ENCODE measurements at regions not wholly inside any gene's neighbourhood (a gene's known extent, or its start where the extent isn't known, plus 50 kb on each side); places are given as distances from the start of the nearest gene placed in this dataset.

DNA sequence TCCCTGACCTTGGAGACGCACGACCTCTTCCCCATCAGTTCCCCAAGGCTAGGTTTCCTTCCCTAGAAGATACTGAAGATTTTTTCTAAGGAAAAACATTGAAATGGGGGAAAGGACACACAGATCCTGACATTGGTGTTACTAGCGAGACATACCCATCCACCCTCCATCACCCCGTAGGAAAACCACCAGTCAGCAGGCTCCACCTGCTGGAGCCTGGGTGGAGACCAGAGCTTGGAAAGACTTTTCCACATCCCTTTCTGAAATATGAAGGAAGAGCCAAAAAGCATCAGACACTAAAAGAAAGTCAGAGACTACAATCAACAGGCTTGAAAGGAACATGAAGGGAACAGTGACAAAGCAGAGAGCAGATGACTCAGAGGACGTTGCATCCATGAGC is 638.0 kb downstream of the IRX1 start:
- Mint-ChIP-seq H3K9me3 (ENCODE audit: low read depth, unreplicated experiment) (peaks cover 10% of the 10 kb centered on the region), H3K4me3 (ENCODE audit: low read depth, unreplicated experiment) (no peak overlapping the region), H3K4me1 (ENCODE audit: low read depth, unreplicated experiment) (no peaks in the 10 kb centered on the region), H3K36me3 (ENCODE audit: insufficient read depth, unreplicated experiment) (no peaks in the 10 kb centered on the region), H3K27ac (ENCODE audit: unreplicated experiment) (no peak overlapping the region), H3K27me3 (ENCODE audit: unreplicated experiment) (no peaks in the 10 kb centered on the region)
- BruUV-seq (replicated peaks), result no TSS peak
- intact Hi-C loops (cut with micrococcal nuclease; ENCODE audit: unreplicated experiment), result no loop called here
- DNase-seq, result no peak
- CTCF ChIA-PET, result no interaction called here
- TF ChIP-seq, protein P1, sequence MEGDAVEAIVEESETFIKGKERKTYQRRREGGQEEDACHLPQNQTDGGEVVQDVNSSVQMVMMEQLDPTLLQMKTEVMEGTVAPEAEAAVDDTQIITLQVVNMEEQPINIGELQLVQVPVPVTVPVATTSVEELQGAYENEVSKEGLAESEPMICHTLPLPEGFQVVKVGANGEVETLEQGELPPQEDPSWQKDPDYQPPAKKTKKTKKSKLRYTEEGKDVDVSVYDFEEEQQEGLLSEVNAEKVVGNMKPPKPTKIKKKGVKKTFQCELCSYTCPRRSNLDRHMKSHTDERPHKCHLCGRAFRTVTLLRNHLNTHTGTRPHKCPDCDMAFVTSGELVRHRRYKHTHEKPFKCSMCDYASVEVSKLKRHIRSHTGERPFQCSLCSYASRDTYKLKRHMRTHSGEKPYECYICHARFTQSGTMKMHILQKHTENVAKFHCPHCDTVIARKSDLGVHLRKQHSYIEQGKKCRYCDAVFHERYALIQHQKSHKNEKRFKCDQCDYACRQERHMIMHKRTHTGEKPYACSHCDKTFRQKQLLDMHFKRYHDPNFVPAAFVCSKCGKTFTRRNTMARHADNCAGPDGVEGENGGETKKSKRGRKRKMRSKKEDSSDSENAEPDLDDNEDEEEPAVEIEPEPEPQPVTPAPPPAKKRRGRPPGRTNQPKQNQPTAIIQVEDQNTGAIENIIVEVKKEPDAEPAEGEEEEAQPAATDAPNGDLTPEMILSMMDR (IDR thresholded peaks at IDR 0.05; ENCODE audit: unreplicated experiment), result no peak

GRCh38 chr5:4243479-4244264 is 648.0 kb downstream of the IRX1 start:
- H3K27me3 Mint-ChIP-seq (ENCODE audit: unreplicated experiment), result no peaks in the 10 kb centered on the region
- intact Hi-C loops (cut with micrococcal nuclease; ENCODE audit: unreplicated experiment), result no loop called here
- H3K27ac Mint-ChIP-seq (ENCODE audit: unreplicated experiment), result no peak overlapping the region
- TF ChIP-seq, protein P1 (IDR thresholded peaks at IDR 0.05; ENCODE audit: unreplicated experiment), result no peak
- BruUV-seq (replicated peaks), result no TSS peak
- CTCF ChIA-PET, result no interaction called here
- H3K4me3 Mint-ChIP-seq (ENCODE audit: low read depth, unreplicated experiment), result no peak overlapping the region
- H3K36me3 Mint-ChIP-seq (ENCODE audit: insufficient read depth, unreplicated experiment), result no peaks in the 10 kb centered on the region
- peaks cover 12% of the 10 kb centered on the region for H3K9me3 Mint-ChIP-seq (ENCODE audit: low read depth, unreplicated experiment)
- no peaks in the 10 kb centered on the region for H3K4me1 Mint-ChIP-seq (ENCODE audit: low read depth, unreplicated experiment)
- no peak for DNase-seq

DNA sequence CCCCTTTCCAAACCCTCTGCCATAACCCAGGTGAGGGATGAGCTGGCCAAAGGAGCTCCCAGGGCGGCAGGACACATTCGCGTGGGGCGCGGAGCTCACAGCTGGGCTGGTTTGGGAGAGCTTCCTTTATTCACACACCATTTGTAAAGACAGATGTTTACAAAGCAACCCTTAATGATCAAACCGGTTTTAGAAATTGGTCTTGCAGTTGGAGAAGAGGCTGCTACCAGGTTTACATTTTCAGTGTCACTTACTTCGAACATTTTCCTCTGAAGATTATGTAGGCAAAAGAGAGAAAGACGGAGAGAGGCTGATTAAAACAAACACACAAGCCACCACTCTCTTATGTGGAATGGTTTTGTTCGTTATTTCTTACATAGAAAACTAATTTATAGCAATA is 648.7 kb downstream of the IRX1 start:
- H3K36me3 Mint-ChIP-seq (ENCODE audit: insufficient read depth, unreplicated experiment), result no peaks in the 10 kb centered on the region
- no peaks in the 10 kb centered on the region for H3K4me1 Mint-ChIP-seq (ENCODE audit: low read depth, unreplicated experiment)
- no peak overlapping the region for H3K4me3 Mint-ChIP-seq (ENCODE audit: low read depth, unreplicated experiment)
- H3K27me3 Mint-ChIP-seq (ENCODE audit: unreplicated experiment), result no peaks in the 10 kb centered on the region
- TF ChIP-seq, protein P1 (IDR thresholded peaks at IDR 0.05; ENCODE audit: unreplicated experiment), result no peak
- CTCF ChIA-PET, result no interaction called here
- no TSS peak for BruUV-seq (replicated peaks)
- no peak overlapping the region for H3K27ac Mint-ChIP-seq (ENCODE audit: unreplicated experiment)
- intact Hi-C loops (cut with micrococcal nuclease; ENCODE audit: unreplicated experiment), result no loop called here
- no peak for DNase-seq
- peaks cover 9% of the 10 kb centered on the region for H3K9me3 Mint-ChIP-seq (ENCODE audit: low read depth, unreplicated experiment)

- BruUV-seq (replicated peaks), result no TSS peak
- intact Hi-C loops (cut with micrococcal nuclease; ENCODE audit: unreplicated experiment), result no loop called here
- H3K27me3 Mint-ChIP-seq (ENCODE audit: unreplicated experiment), result no peaks in the 10 kb centered on the region
- H3K4me3 Mint-ChIP-seq (ENCODE audit: low read depth, unreplicated experiment), result no peak overlapping the region
- no peak for DNase-seq
- TF ChIP-seq, protein P1 (IDR thresholded peaks at IDR 0.05; ENCODE audit: unreplicated experiment), result no peak
- CTCF ChIA-PET, result no interaction called here
- no peaks in the 10 kb centered on the region for H3K36me3 Mint-ChIP-seq (ENCODE audit: insufficient read depth, unreplicated experiment)
- no peaks in the 10 kb centered on the region for H3K4me1 Mint-ChIP-seq (ENCODE audit: low read depth, unreplicated experiment)
- H3K9me3 Mint-ChIP-seq (ENCODE audit: low read depth, unreplicated experiment), result peaks cover 12% of the 10 kb centered on the region
- H3K27ac Mint-ChIP-seq (ENCODE audit: unreplicated experiment), result no peak overlapping the region
Measured at GRCh38 chr5:4245076-4245475, 649.4 kb downstream of the IRX1 start.
